ENCODE measurements at regions not wholly inside any gene's neighbourhood (a gene's known extent, or its start where the extent isn't known, plus 50 kb on each side); places are given as distances from the start of the nearest gene placed in this dataset.
A peak's percentile ranks its signal among the peaks of the same experiment; 100 is the strongest.

DNA sequence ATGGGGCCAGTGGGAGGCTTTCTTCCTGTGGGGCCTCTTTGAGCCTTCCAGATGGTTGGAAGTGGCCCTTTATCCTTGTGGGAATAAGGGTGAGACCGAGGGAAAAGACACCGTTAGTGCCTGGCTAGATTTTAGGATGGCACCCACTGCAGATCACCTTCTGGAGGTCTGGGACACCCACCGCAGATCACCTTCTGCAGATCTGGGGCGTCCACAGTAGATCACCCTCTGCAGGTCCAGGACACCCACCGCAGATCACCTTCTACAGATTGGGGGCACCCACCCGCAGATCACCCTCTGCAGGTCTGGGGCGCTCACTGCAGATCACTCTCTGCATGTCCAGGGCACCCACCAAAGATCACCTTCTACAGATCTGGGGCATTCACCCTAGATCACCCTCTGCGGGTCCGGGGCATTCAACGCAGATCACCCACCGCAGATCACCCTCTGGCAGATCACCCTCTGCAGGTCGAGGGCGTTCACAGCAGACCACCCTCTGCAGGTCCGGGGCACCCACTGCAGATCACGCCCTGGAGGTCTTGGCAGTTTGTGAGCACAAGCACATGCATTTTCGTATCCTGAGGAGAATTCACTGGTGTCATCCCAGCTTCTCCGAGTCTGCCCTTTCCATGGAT lies 153.4 kb upstream of the TSHZ3 start:
- DNase-seq = no peak

DNA sequence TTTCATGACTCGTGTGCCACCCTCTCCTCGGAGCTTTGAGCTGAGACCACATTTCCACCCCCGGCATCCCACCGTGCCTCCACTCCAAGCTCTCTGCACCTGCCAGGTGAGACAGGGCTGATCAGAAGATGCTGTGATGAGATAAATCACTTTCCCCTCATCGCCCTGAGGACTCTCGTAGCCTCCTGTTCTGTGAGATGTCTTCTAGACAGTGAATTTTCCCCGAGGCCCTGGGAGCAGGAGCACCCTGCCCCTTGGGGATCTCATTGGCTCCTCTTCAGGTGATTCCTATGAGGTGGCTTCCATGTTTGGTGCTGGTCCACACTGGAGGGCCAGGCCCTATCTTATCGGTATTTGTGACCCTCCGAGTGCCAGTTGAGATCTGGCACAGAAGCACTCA lies 154.0 kb upstream of the TSHZ3 start:
- no peak for DNase-seq

DNA sequence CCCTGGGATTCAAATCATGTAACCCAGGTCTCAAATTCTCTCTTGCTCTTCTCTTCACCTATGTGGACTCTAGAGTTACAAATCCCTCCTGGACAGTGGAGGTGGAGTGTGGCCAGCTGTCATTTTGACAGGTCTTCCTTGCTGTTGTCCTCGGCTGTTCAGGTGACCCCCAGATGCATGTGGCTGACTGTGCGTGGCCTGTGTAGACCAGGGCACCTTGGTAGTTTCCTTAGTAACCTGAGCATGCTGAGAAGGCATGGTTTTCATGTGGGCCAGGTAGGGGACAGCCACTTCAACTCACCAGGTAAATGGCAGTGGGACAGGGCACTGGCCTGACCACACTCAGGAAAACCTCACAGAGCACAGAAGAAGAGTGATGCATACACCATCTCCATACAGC lies 155.0 kb upstream of the TSHZ3 start:
- DNase-seq = no peak

DNA sequence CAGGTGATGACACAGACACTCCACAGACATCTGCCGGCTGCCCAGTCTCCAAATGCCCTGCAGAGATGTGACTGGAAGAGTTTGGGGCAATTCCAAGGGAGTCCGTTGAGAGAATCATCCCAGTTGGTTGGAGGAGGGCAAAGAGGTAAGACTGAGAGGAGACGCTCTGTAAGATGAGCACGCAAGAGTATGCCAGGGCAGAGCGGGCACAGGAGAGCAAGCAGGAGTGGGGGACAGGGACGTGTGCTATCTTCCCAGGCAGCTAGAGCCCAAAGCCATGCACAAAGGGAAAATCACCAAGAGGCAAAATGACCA lies 156.3 kb upstream of the TSHZ3 start:
- DNase-seq = no peak

DNA sequence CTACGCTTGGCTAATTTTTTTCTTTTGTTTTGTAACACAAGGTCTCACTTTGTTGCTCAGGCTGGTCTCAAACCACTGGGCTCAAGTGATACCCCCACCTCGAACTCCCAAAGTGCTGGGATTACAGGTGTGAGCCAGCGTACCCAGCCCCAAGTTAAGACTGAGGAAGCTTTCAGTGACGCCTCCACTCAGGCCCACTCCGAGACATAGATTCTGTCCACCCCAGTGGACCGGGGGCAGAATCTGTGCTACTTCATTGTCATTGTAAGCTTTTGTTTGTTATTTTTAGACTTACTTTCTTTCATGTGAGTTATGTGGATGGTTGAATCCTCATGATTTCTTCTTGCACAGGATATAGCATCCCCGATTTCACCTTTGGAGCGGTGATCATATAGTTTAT lies 156.9 kb upstream of the TSHZ3 start:
- no peak for DNase-seq

DNA sequence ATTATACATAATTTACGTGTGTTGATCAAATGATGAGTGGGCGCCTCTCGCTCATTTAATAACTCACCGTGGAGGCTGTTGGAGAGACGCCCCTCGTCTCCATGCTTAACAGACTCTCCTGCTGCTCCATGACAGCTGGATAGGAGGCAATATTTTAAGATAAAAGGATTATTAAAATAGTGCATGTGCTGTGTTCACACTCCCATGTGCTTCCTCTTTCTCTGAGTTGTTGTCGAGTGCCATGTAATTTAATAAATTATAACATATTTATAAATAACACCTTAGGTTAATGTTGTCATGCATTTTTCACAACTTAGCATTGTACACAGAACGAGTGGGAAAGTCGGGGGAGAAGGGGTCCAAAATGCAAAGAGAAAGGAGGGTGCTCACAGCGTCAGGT lies 161.4 kb upstream of the TSHZ3 start:
- DNase-seq = no peak

DNA sequence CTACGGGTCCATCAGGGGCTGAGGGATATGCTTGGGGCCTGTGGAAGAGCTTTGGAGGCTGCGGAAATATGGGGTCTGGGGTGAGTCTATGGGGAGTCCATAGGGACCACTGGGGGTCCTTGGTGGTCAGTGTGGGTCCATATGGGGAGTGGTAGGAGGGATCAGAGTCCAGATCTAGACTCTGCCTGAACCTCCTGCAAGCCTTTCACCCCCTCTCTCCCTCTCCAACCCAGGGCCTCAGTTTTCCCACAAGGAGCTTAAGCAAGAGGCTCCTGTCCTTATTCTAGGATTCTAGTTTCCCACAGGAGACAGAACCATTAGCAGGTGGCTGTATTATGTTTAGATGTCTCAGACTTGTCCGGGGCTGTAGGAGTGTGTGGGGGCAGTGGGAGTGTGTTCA lies 161.9 kb upstream of the TSHZ3 start:
- no peak for DNase-seq

DNA sequence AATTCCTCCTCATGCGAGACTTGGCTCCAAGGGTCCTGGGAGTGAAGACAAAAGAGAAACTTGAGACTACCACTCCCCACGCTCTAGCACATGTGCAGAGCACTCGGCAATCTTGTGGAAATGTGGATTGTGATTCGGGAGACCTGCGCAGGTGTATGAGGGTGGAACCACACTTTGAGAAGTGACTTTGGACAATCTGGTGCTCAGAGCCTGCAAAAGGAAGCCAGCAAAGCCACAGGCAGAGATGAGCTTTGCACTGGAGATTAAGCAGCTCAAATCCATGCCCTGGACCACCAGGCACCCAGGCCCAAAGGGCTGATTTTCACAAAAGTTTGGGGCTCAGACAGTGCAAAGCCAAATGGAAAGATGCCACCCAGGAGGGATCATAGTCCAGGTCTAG lies 162.5 kb upstream of the TSHZ3 start:
- DNase-seq = no peak

DNA sequence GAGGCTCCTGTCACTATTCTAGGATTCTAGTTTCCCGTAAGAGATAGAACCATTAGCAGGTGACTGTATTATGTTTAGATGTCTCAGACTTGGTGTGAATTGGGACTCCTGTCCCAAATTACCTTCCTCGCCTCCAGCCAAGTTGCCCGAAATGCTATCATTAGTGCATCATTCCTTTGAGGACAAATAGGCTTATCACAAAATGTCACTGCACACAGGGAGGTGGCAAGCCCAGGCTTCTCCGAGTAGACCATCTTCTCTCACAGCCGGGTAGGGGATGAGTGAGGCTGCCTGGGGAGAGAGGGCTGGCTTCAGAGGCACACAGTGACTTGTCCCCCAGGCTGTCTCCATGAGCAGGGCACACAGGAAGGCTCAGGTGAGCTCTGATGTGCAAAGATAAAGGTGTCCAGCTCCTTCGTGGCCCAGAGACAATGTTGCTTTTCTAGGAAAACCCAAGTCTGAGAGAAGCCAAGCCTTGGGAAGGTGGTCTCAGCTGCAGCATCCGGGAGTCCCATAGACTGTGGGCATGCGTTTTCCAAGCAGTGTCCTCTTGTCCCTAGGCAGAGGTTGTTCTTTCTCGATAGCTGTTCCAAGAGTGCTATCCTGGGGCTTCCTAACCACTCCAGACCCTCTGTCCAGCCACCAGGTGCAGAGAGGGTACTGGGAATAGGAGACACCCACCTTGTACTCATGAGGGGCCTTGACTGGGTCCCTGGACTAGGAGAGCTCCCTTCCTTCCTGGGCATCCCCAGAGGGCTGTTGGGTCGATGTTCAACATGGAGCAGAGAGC lies 163.1 kb upstream of the TSHZ3 start:
- no peak for DNase-seq

DNA sequence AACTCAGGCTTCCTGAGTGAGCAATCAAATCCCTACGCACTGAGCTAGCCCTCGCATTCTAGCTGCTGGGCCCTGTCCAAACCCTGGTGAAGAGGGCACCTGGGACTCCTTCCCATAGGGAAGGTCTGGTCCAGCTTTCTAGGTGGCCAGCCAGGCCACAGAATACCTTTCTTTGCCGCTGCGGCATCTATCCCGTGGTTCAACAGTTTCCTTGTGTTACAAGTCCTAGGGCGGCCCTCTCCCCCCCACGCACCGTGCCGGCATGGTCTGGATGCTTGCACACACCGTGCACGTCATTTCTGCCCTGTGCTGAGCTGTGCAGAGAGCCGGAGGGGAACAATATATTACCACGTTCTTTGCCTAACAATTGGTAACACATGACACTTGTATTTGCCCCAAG lies 164.6 kb upstream of the TSHZ3 start:
- DNase-seq = no peak

DNA sequence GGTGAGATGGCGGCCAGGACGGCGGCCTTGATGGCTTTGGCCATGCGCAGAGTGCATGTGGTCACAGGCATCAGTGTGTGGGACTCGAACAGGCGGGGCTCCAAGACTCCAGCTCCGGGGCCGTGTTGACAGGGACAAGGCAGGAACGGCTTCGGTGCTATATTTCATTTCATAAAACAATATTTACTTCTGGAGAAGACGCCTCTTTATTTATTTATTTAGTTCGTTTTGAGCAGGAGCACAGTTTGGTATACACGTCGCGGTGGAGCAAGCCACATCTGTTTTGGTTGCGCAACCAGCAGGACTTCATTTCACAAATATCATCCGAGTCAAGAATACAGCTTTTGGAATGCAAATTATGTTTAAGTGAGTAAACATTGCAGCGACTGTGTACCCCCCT lies 166.7 kb upstream of the TSHZ3 start:
- DNase-seq = peak; percentile 8

DNA sequence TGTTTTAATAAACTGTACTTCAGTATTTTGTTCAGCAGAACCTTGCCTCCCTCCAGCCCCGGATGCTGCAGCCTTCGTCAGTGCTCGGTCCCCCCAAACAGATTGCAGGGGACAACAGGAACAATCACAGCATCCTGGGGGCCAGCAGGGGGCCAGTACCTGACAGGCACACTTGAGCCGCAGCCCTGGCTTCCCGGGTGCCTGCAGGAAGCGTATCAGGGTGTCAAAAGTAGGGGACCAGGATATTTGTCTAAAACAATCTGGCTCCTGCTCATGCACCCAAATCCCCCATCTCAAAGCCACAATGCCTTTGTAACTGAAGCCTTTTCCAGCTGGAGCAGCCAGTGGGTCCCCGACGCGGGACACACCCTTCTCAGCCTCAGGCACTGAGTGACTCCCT lies 167.5 kb upstream of the TSHZ3 start:
- DNase-seq = no peak

DNA sequence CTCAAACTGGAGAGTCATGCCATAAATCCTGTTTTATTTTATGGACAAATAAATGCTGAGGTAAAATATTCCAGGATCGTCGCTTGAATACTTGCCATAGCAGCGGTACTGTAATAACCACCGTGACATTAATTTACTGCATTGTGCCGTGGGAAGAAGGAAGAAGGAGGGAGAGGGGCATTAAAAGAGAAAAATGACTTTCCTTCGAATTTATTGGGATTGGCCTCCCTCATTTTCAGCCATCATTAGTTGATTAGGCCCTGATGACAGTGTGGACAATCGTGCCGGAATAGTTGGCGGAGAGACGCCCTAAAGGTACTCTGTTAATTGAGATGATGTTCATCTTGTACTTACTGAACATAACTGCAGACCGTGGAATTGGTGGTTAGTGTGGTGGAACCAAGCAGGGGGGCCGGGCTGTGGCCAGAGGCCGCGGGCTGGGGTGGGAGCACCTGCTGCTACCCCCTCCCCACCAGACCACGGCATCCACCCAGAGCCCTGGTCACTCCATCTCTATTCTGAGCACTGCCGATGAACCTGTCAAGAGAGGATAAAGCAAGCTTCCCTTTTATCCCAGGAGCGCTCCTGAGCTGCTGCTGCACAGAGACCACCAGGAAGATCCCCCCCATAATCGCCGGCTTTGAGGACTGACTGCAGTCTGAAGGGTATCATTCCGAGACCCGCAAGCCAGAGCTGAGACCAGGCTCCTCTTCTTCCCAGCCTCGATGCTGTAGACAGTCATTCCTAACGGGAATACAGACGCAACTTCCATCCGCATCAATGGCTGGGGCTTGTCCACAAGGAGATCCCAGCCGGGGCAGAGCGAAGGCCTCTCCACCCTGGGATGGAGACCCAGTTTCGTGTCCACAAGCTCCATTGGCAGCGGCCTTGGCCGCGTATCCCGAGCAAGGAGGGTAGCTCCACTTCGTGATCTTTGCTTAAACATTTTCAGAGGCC lies 168.3 kb upstream of the TSHZ3 start:
- no peak for DNase-seq

DNA sequence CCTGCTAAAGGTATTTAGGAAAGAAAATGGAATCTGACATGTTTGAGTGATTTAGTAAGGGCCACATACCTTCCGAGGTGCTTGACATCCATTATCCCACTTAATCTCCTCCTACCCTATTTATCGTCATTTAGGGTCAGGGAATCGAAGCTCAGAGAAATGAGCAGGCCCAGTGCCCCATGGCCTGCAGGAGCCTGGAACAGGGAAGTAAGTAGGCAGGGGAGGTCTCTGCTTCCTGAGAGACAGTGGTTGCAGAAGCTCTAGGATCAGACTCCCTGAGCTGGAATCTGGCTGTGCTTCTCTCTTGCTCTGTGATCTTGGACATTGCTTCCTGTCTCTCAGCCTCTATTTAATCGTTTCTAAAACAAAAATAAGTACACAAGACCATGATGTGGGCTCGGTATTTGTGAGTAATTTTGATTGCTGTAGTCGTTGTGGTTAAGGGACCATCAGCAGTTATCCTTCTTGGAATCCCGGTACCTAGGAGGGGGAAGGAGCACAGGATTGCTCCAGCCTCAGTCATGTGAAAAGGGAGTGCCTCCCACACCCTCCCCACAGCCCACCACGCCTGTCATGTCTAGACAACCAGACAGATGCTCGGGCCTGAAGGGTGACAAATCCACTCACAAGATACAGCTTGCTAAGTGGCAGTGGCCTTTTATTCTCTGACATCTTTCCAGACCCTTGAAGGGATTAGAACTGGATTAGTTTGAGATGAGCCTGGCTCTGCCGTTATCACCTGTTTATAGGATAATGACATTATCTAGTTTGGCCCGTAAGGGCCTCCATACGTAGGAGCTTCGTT lies 169.2 kb upstream of the TSHZ3 start:
- DNase-seq = no peak

DNA sequence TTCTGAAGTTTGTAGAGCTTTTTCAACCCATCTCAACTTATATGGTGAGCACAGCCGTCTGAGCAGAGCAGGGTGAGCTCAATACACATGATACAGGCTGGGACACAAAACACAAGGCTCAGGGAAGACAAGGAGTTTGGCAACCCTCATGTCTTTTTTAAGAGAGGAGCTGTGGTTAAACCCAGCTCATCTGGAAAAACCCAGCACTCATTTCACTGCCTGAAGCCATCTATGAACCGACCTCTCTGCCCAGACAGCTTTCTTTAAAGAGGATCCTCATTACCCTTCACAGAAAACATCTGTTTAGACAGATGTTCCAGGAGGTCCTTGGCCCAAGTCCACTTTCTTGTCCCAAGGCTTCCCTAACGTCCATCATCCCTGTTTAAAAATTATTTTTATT lies 170.0 kb upstream of the TSHZ3 start:
- no peak for DNase-seq

DNA sequence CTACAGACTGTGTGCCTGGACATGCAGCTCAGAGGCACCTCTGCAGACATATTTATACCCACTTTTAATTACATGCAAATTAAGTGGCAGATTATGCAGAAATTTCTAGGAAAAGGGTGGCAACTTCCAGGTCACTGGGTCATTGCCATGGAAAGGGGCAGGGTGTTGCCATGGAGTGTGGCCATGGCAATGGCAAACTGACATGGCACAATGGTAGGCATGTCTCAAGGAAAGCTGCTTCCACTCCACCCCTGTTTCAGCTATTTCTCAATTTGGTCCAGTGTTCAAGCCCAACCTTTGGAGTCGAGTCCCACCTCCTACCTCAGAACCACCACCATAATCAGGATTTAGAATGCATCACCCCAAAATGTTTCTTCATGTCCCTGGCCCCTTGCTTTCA lies 170.7 kb upstream of the TSHZ3 start:
- DNase-seq = no peak

DNA sequence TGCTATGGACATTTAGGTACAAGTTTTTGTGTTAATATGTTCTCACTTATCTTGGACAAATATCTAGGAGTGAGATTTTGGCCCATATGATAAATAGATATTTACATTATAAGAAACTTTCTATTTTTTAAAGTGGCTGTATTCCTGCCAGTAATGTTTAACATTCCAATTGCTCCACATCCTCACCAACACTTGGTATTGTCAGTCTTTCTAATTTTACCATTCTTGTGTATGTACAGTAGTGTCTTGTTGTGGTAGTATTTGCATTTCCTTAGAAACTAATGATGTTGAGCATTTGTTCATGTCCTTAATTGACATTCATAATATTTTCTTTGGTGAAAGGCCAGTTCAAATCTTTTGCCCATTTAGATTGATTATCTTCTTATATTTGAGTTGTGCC lies 171.4 kb upstream of the TSHZ3 start:
- no peak for DNase-seq

DNA sequence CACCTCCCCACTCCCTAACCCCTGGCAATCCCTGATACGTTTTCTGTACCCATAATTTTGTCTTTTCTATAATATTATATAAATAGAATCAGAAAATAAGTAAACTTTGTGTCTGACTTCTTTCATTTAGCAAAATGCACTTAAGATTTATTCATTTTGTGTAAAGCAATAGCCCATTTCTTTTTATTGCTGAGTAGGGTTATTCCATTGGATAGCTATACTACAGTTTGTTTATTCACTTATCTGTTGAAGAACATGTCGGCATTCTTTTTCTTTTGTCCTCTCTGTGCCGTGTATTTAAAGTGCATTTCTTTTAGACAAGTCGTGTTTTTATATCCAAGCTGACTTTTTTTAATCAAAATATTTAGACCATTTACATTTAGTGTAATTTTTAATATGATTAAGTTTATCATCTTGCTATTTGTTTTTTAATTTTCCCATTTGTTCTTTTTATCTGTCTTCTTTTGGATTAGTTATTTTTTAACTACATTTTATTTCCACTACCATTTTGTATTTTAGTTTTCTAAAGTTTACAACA lies 176.4 kb upstream of the TSHZ3 start:
- no peak for DNase-seq

DNA sequence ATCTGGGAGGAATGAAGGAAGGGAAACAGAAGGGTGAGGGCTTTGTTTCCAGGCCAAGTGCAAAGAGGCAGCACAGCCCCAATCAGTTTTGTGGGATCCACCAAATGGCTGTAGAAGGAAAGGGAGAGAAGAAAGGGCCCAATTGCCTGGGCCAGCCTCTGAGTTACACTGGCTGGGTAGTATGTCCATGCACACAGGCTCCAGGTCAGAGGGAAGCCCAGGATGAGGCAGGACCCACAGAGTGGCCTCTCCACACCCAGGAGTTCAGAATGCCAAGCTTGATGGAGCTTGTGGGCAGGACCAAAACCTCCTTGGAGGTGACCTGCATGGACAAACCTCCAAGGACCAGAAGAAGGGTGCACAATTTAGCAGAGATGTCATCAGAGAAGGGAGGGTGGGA lies 178.2 kb upstream of the TSHZ3 start:
- no peak for DNase-seq

DNA sequence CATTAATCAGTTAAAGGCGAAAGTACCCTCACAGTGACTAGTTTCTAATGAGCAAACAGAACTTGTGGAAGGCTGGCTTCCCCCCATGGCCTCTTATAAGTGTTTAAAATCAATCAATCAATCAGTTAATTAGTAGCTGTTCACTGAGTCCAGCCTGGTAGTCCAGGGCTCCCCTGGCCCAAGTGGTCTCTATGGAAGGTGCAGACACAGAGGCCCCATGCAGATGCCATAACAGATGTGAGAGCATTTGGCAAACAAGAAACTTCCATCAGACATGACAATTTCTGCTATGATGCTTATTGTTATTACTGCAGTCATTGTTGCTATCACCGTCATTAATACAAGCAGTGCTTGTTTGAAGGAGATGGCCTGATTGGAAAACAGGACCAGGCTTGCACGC lies 179.0 kb upstream of the TSHZ3 start:
- no peak for DNase-seq

DNA sequence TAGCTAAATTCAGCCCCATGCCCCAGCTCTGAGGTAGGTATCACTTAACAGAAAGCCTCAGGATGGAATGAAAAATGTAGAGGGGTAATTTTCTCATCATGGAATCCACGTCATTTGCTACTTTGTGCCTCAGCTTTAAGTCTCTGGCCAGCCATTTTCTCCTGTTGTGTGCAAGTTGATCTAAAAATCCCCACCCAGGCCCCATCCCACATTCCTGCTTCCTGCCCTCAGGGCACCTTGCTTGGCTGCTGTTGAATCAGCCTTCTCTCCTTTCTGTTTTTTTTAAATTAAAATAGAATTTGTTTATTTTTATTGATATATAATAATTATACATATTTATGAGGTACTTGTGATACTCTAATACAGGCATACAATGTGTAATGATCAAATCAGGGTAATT lies 179.9 kb upstream of the TSHZ3 start:
- no peak for DNase-seq

DNA sequence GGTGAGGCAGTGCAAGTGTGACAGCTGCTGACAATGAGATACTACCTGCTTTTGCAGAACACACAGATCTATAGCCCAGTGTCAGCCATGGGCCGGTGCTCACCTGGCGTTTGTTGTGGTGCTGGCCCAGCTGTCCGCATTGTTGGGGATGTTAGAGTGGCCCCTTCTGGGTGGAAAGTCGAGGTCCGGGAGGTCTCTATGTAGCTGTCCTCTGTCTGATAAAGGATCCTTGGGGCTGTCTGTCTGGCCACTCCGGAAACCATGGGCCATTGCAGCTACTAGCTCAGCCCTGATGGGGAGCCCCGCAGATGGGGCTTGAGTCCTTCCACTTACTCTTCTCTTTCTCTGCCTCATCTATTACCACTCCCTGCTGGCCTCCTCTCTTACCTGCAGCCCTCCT lies 181.5 kb upstream of the TSHZ3 start:
- no peak for DNase-seq

DNA sequence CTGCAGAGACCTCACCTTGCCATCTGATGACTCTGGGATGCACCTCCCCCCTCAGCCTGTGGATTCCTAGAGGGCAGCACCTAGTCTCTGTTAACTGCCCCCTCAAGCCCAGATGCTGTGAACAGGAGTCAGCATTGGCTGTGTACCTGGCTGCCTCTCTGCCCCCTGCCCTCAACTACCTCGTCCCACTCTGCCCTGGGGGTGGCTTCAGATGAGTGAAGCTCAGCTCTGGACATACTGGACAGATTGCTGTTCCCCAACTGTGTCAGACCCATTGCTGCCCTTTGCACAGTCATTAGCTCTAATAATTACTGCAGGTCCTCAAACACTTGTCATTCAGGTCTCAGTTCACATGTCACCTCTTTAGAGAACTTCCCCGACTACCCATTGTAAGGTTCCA lies 182.1 kb upstream of the TSHZ3 start:
- no peak for DNase-seq

Data from fibroblast of skin of abdomen (primary cell).